Upper lobe of right lung (tissue), 1 donor: ENCODE measurements at regions not wholly inside any gene's neighbourhood (a gene's known extent, or its start where the extent isn't known, plus 50 kb on each side); places are given as distances from the start of the nearest gene placed in this dataset.

ENCODE experiments used
- ATAC-seq: fragments of 200-7000 bp; cut with Tn5 transposase; one replicate; pipeline ENCODE4 v1.9.1; 2020; ENCODE audit warnings: mild to moderate bottlenecking, moderate library complexity
- DNase-seq: peaks from one replicate; pipeline ENCODE4 v3.0.0-alpha.2; 2020
- H3K27ac ChIP-seq: fragments of 200-600 bp; one replicate; pipeline ENCODE4 v1.8.0; 2022
- H3K27me3 ChIP-seq: fragments of 200-600 bp; one replicate; pipeline ENCODE4 v1.8.0; 2022; ENCODE audit warnings: mild to moderate bottlenecking
- H3K36me3 ChIP-seq: fragments of 200-600 bp; one replicate; pipeline ENCODE4 v1.8.0; 2022
- H3K4me1 ChIP-seq: fragments of 200-600 bp; one replicate; pipeline ENCODE4 v1.8.0; 2022
- H3K4me3 ChIP-seq: fragments of 200-600 bp; one replicate; pipeline ENCODE4 v1.8.0; 2022; ENCODE audit warnings: mild to moderate bottlenecking
- H3K9me3 ChIP-seq: fragments of 200-600 bp; one replicate; pipeline ENCODE4 v1.8.0; 2022
- intact Hi-C: fragments of 100-400 bp; cut with DNase I; formaldehyde crosslinking; loops from one replicate; pipeline ENCODE4 v1.11.0; 2022
- TF ChIP-seq, protein P1 (sequence below): fragments of 200-600 bp; IDR thresholded peaks from one replicate; pipeline ENCODE4 v1.8.0; 2022; ENCODE audit warnings: antibody characterized with exemption
- donor health status: DM: no; HTN: yes; CAD: no; lungs with severe emphysema.

DNA sequence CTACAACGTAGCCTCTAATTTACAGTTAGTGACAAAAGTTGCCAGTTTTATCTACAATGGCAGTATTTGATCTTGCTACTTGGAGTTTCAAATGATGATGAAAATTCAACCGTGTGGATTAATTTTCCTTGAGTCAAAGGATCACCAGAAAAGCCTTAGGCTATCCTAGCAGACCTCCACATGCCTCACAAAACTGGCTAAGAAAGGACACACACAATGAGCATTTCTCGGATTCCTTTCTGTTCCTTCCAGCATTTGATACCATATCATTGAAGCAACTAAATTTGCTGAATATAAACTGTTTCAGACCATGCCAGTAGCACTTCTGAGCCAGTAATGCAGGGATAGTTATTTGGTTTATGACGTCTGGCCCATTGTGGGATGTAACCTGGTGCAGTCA is 587.4 kb upstream of the MDFIC2 start:
- DNase-seq: no peak
- H3K4me1 ChIP-seq: no peaks in the 10 kb centered on the region
- intact Hi-C loops: no loop called here

GRCh38 chr3:70890020-70890394 is 577.6 kb upstream of the MDFIC2 start:
- Histone ChIP-seq H3K4me1 (no peaks in the 10 kb centered on the region), H3K4me3 (no peak overlapping the region), H3K27me3 (no peaks in the 10 kb centered on the region), H3K27ac (no peak overlapping the region), H3K9me3 (no peaks in the 10 kb centered on the region), H3K36me3 (no peaks in the 10 kb centered on the region)
- intact Hi-C loops: no loop called here
- ATAC-seq (no peak), DNase-seq (no peak)
- TF ChIP-seq, protein P1, sequence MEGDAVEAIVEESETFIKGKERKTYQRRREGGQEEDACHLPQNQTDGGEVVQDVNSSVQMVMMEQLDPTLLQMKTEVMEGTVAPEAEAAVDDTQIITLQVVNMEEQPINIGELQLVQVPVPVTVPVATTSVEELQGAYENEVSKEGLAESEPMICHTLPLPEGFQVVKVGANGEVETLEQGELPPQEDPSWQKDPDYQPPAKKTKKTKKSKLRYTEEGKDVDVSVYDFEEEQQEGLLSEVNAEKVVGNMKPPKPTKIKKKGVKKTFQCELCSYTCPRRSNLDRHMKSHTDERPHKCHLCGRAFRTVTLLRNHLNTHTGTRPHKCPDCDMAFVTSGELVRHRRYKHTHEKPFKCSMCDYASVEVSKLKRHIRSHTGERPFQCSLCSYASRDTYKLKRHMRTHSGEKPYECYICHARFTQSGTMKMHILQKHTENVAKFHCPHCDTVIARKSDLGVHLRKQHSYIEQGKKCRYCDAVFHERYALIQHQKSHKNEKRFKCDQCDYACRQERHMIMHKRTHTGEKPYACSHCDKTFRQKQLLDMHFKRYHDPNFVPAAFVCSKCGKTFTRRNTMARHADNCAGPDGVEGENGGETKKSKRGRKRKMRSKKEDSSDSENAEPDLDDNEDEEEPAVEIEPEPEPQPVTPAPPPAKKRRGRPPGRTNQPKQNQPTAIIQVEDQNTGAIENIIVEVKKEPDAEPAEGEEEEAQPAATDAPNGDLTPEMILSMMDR: no peak

More for the DNA sequence above, 587.4 kb upstream of the MDFIC2 start:
- H3K27ac ChIP-seq: no peak overlapping the region
- TF ChIP-seq, protein P1: no peak
- H3K27me3 ChIP-seq: no peaks in the 10 kb centered on the region
- ATAC-seq: no peak
- H3K4me3 ChIP-seq: no peak overlapping the region
- H3K9me3 ChIP-seq: no peaks in the 10 kb centered on the region
- no peaks in the 10 kb centered on the region for H3K36me3 ChIP-seq

GRCh38 chr3:70889162-70890019 is 577.0 kb upstream of the MDFIC2 start:
- no peaks in the 10 kb centered on the region for H3K4me1 ChIP-seq
- no peak overlapping the region for H3K27ac ChIP-seq
- H3K36me3 ChIP-seq: no peaks in the 10 kb centered on the region
- H3K9me3 ChIP-seq: no peaks in the 10 kb centered on the region
- TF ChIP-seq, protein P1: no peak
- intact Hi-C loops: no loop called here
- no peaks in the 10 kb centered on the region for H3K27me3 ChIP-seq
- DNase-seq (no peak), ATAC-seq (peak; percentile 32)
- no peak overlapping the region for H3K4me3 ChIP-seq

- no peak for ATAC-seq
- intact Hi-C loops: no loop called here
Measured at GRCh38 chr3:70885636-70886035, 573.2 kb upstream of the MDFIC2 start.

DNA sequence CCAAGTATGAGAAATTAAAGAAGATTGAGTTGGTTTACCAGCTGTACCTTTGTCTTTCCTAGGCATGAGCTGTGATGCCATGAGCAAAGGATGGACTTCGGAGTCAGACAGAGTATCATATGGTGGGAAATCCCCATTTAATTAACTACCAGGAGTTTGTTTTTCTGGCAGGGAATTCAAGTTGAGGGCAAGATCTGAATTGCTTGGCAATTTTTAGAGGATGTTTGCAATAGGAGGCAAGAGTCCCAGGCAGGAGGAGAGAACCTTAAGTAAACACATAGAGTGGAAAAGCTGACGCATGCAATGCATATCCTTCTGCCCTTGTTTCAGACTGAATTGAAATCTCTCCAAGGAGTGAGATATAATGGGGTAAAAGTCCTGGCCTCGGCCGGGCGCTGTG is 569.7 kb upstream of the MDFIC2 start:
- no peak overlapping the region for H3K27ac ChIP-seq
- TF ChIP-seq, protein P1: no peak
- no peak for DNase-seq

More at GRCh38 chr3:70885636-70886035, 573.2 kb upstream of the MDFIC2 start:
- Histone ChIP-seq H3K27me3 (no peaks in the 10 kb centered on the region), H3K36me3 (no peaks in the 10 kb centered on the region), H3K27ac (no peak overlapping the region), H3K4me3 (no peak overlapping the region), H3K9me3 (no peaks in the 10 kb centered on the region), H3K4me1 (no peaks in the 10 kb centered on the region)
- TF ChIP-seq, protein P1: no peak
- DNase-seq: no peak

More for the DNA sequence above, 569.7 kb upstream of the MDFIC2 start:
- Histone ChIP-seq H3K27me3 (no peaks in the 10 kb centered on the region), H3K4me1 (no peaks in the 10 kb centered on the region), H3K9me3 (no peaks in the 10 kb centered on the region), H3K36me3 (no peaks in the 10 kb centered on the region), H3K4me3 (no peak overlapping the region)
- ATAC-seq: no peak
- intact Hi-C loops: no loop called here
